Breast epithelium (tissue), 4 donors: ENCODE measurements at regions not wholly inside any gene's neighbourhood (a gene's known extent, or its start where the extent isn't known, plus 50 kb on each side); places are given as distances from the start of the nearest gene placed in this dataset.

Experiments
- DNase-seq, 2 donors: peaks; one replicate each; pipeline ENCODE4 v3.0.0-alpha.2; 2019; ENCODE audit warnings: low spot score in 2 of 2
- H3K27ac ChIP-seq, 2 donors: fragments of 200-600 bp; sonication (generic) in 1 of 2; one replicate each; pipeline ENCODE4 v1.5.1; 2016 to 2019; ENCODE audit warnings: mild to moderate bottlenecking in 1 of 2
- H3K27me3 ChIP-seq, 2 donors: fragments of 200-600 bp; sonication (generic) in 1 of 2; one replicate each; pipeline versions ENCODE4 v1.5.1 to v1.6.0; 2017 to 2019; ENCODE audit warnings: control low read depth in 1 of 2, mild to moderate bottlenecking in 1 of 2
- H3K36me3 ChIP-seq: fragments of 200-600 bp; one replicate; pipeline ENCODE4 v1.5.1; 2019
- H3K4me1 ChIP-seq, 2 donors: fragments of 200-600 bp; sonication (generic); one replicate each; pipeline ENCODE4 v1.5.1; 2016 to 2019; ENCODE audit warnings: control low read depth in 1 of 2
- H3K4me3 ChIP-seq, 3 donors: fragments of 200-600 bp; sonication (generic); 1 replicate in 2 of 3; 2 replicates in 1 of 3; pipeline ENCODE4 v1.5.1; 2016 to 2019; ENCODE audit warnings: mild to moderate bottlenecking in 3 of 3, moderate library complexity in 2 of 3
- H3K9me3 ChIP-seq, 2 donors: fragments of 200-600 bp; sonication (generic) in 1 of 2; one replicate each; pipeline ENCODE4 v1.5.1; 2016 to 2019; ENCODE audit warnings: control low read depth in 1 of 2
- CTCF ChIP-seq, 3 donors: fragments of 450-650 bp; IDR thresholded peaks; one replicate each; pipeline ENCODE4 v1.5.1; 2016 to 2017; ENCODE audit warnings: antibody characterized with exemption in 3 of 3, mild to moderate bottlenecking in 3 of 3, moderate library complexity in 3 of 3
- POLR2A ChIP-seq: fragments of 450-650 bp; IDR thresholded peaks from one replicate; pipeline ENCODE4 v1.6.1; 2016; ENCODE audit warnings: antibody characterized with exemption, mild to moderate bottlenecking, moderate library complexity
- POLR2AphosphoS5 ChIP-seq, 3 donors: sonication (generic); formaldehyde crosslinking; IDR thresholded peaks; one replicate each; pipeline ENCODE4 v1.6.1; 2017; ENCODE audit warnings: antibody characterized with exemption in 3 of 3
- intact Hi-C: fragments of 100-400 bp; cut with DNase I; formaldehyde crosslinking; loops from one replicate; pipeline ENCODE4 v1.15.1; 2023; ENCODE audit warnings: low total_unique reads

GRCh38 chr10:58459069-58459468, 53.6 kb upstream of the BICC1 start:
- DNase-seq = no peak
- Histone ChIP-seq H3K27ac (peak overlapping the region in 1 of 2 donors; percentile 3), H3K27me3 (no peaks in the 10 kb centered on the region), H3K36me3 (no peaks in the 10 kb centered on the region), H3K9me3 (no peaks in the 10 kb centered on the region), H3K4me3 (no peak overlapping the region), H3K4me1 (no peaks in the 10 kb centered on the region)
- no peak for TF ChIP-seq POLR2AphosphoS5 (IDR thresholded peaks at IDR 0.05)
- TF ChIP-seq POLR2A = no peak
- TF ChIP-seq CTCF (IDR thresholded peaks at IDR 0.05) = no peak
- intact Hi-C loops = no loop called here

- no peaks in the 10 kb centered on the region for H3K27me3 ChIP-seq
- H3K4me1 ChIP-seq = no peaks in the 10 kb centered on the region
- intact Hi-C loops = no loop called here
- H3K27ac ChIP-seq = no peak overlapping the region
- no peak for TF ChIP-seq POLR2A
- TF ChIP-seq POLR2AphosphoS5 (IDR thresholded peaks at IDR 0.05) = no peak
- no peak for TF ChIP-seq CTCF (IDR thresholded peaks at IDR 0.05)
- H3K4me3 ChIP-seq = no peak overlapping the region
- H3K9me3 ChIP-seq = no peaks in the 10 kb centered on the region
- DNase-seq = no peak
- no peaks in the 10 kb centered on the region for H3K36me3 ChIP-seq
Measured at GRCh38 chr10:58460157-58460556, 52.5 kb upstream of the BICC1 start.

- Histone ChIP-seq H3K27me3 (no peaks in the 10 kb centered on the region), H3K36me3 (no peaks in the 10 kb centered on the region), H3K27ac (no peak overlapping the region), H3K9me3 (no peaks in the 10 kb centered on the region), H3K4me3 (no peak overlapping the region), H3K4me1 (no peaks in the 10 kb centered on the region)
- intact Hi-C loops = no loop called here
- TF ChIP-seq POLR2A (no peak), POLR2AphosphoS5 (IDR thresholded peaks at IDR 0.05) (no peak), CTCF (IDR thresholded peaks at IDR 0.05) (no peak)
- no peak for DNase-seq
Measured at GRCh38 chr10:58462863-58463507, 49.7 kb upstream of the BICC1 start.
